ENCODE measurements at regions not wholly inside any gene's neighbourhood (a gene's known extent, or its start where the extent isn't known, plus 50 kb on each side); places are given as distances from the start of the nearest gene placed in this dataset.

- Histone ChIP-seq H3K27me3 (ENCODE audit: insufficient read depth, low read length) (no peaks in the 10 kb centered on the region), H4K20me1 (ENCODE audit: insufficient read depth, low read length) (no peaks in the 10 kb centered on the region), H2AFZ (ENCODE audit: low read length) (no peak overlapping the region), H3K36me3 (ENCODE audit: insufficient read depth, low read length) (no peaks in the 10 kb centered on the region), H3K4me3 (ENCODE audit: insufficient read depth, low read length) (no peak overlapping the region), H3K27ac (ENCODE audit: low read depth, low read length) (no peak overlapping the region), H3K4me1 (ENCODE audit: insufficient read depth, low read length) (peaks cover 13% of the 10 kb centered on the region), H3K4me2 (ENCODE audit: insufficient read depth, low read length) (no peak overlapping the region), H3K9me3 (ENCODE audit: low read depth, low read length) (no peaks in the 10 kb centered on the region), H3K79me2 (ENCODE audit: insufficient read depth, low read length) (no peaks in the 10 kb centered on the region)
- TF ChIP-seq, protein P1, sequence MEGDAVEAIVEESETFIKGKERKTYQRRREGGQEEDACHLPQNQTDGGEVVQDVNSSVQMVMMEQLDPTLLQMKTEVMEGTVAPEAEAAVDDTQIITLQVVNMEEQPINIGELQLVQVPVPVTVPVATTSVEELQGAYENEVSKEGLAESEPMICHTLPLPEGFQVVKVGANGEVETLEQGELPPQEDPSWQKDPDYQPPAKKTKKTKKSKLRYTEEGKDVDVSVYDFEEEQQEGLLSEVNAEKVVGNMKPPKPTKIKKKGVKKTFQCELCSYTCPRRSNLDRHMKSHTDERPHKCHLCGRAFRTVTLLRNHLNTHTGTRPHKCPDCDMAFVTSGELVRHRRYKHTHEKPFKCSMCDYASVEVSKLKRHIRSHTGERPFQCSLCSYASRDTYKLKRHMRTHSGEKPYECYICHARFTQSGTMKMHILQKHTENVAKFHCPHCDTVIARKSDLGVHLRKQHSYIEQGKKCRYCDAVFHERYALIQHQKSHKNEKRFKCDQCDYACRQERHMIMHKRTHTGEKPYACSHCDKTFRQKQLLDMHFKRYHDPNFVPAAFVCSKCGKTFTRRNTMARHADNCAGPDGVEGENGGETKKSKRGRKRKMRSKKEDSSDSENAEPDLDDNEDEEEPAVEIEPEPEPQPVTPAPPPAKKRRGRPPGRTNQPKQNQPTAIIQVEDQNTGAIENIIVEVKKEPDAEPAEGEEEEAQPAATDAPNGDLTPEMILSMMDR (IDR thresholded peaks at IDR 0.05; ENCODE audit: extremely low read depth, low read depth, low read length), result no peak
- DNase-seq (ENCODE audit: insufficient read length, low spot score, missing footprints), result no peak
These were observed 52.5 kb upstream of the FBXO28 start for GRCh38 chr1:224061436-224061835.

- Histone ChIP-seq H3K36me3 (ENCODE audit: insufficient read depth, low read length) (no peaks in the 10 kb centered on the region), H3K4me3 (ENCODE audit: insufficient read depth, low read length) (no peak overlapping the region), H3K9me3 (ENCODE audit: low read depth, low read length) (no peaks in the 10 kb centered on the region), H3K27ac (ENCODE audit: low read depth, low read length) (no peak overlapping the region), H2AFZ (ENCODE audit: low read length) (no peak overlapping the region), H4K20me1 (ENCODE audit: insufficient read depth, low read length) (no peaks in the 10 kb centered on the region), H3K79me2 (ENCODE audit: insufficient read depth, low read length) (no peaks in the 10 kb centered on the region), H3K4me1 (ENCODE audit: insufficient read depth, low read length) (peaks cover 4% of the 10 kb centered on the region), H3K27me3 (ENCODE audit: insufficient read depth, low read length) (no peaks in the 10 kb centered on the region), H3K4me2 (ENCODE audit: insufficient read depth, low read length) (no peak overlapping the region)
- TF ChIP-seq, protein P1 (IDR thresholded peaks at IDR 0.05; ENCODE audit: extremely low read depth, low read depth, low read length), result no peak
- DNase-seq (ENCODE audit: insufficient read length, low spot score, missing footprints), result no peak
These were observed 53.9 kb upstream of the FBXO28 start for GRCh38 chr1:224059897-224060427.

GRCh38 chr1:224058303-224058702, 55.6 kb upstream of the FBXO28 start:
- no peaks in the 10 kb centered on the region for H3K79me2 ChIP-seq (ENCODE audit: insufficient read depth, low read length)
- no peak overlapping the region for H3K27ac ChIP-seq (ENCODE audit: low read depth, low read length)
- peaks cover 3% of the 10 kb centered on the region for H3K4me1 ChIP-seq (ENCODE audit: insufficient read depth, low read length)
- H3K27me3 ChIP-seq (ENCODE audit: insufficient read depth, low read length), result no peaks in the 10 kb centered on the region
- H3K9me3 ChIP-seq (ENCODE audit: low read depth, low read length), result no peaks in the 10 kb centered on the region
- DNase-seq (ENCODE audit: insufficient read length, low spot score, missing footprints), result no peak
- H3K4me2 ChIP-seq (ENCODE audit: insufficient read depth, low read length), result no peak overlapping the region
- TF ChIP-seq, protein P1 (IDR thresholded peaks at IDR 0.05; ENCODE audit: extremely low read depth, low read depth, low read length), result no peak
- H3K36me3 ChIP-seq (ENCODE audit: insufficient read depth, low read length), result no peaks in the 10 kb centered on the region
- H2AFZ ChIP-seq (ENCODE audit: low read length), result peak overlapping the region; percentile 42
- H3K4me3 ChIP-seq (ENCODE audit: insufficient read depth, low read length), result no peak overlapping the region
- no peaks in the 10 kb centered on the region for H4K20me1 ChIP-seq (ENCODE audit: insufficient read depth, low read length)

- H3K27ac ChIP-seq (ENCODE audit: low read depth, low read length), result no peak overlapping the region
- no peaks in the 10 kb centered on the region for H3K9me3 ChIP-seq (ENCODE audit: low read depth, low read length)
- TF ChIP-seq, protein P1 (IDR thresholded peaks at IDR 0.05; ENCODE audit: extremely low read depth, low read depth, low read length), result no peak
- H3K36me3 ChIP-seq (ENCODE audit: insufficient read depth, low read length), result no peaks in the 10 kb centered on the region
- H3K27me3 ChIP-seq (ENCODE audit: insufficient read depth, low read length), result no peaks in the 10 kb centered on the region
- H3K4me3 ChIP-seq (ENCODE audit: insufficient read depth, low read length), result no peak overlapping the region
- H3K79me2 ChIP-seq (ENCODE audit: insufficient read depth, low read length), result no peaks in the 10 kb centered on the region
- no peak for DNase-seq (ENCODE audit: insufficient read length, low spot score, missing footprints)
- H2AFZ ChIP-seq (ENCODE audit: low read length), result peak overlapping the region; percentile 15
- H4K20me1 ChIP-seq (ENCODE audit: insufficient read depth, low read length), result no peaks in the 10 kb centered on the region
- no peak overlapping the region for H3K4me2 ChIP-seq (ENCODE audit: insufficient read depth, low read length)
- H3K4me1 ChIP-seq (ENCODE audit: insufficient read depth, low read length), result peaks cover 9% of the 10 kb centered on the region
These were observed 56.3 kb upstream of the FBXO28 start for GRCh38 chr1:224057461-224058199.
